Brain microvascular endothelial cell (primary cell): ENCODE measurements at regions not wholly inside any gene's neighbourhood (a gene's known extent, or its start where the extent isn't known, plus 50 kb on each side); places are given as distances from the start of the nearest gene placed in this dataset.
A peak's percentile ranks its signal among the peaks of the same experiment; 100 is the strongest.

Source experiments
- DNase-seq: peaks from one replicate; pipeline ENCODE4 v3.0.0-alpha.2; 2020
- H3K27ac ChIP-seq: fragments of 250-450 bp; sonication (Bioruptor Pico); 2 replicates; pipeline ENCODE4 v1.5.1; 2020; ENCODE audit warnings: mild to moderate bottlenecking, moderate library complexity
- H3K27me3 ChIP-seq: fragments of 250-450 bp; sonication (Bioruptor Pico); replicated peaks from 2 replicates; pipeline ENCODE4 v1.5.1; 2020; ENCODE audit warnings: mild to moderate bottlenecking
- H3K36me3 ChIP-seq: fragments of 250-450 bp; sonication (Bioruptor Pico); replicated peaks from 2 replicates; pipeline ENCODE4 v1.5.1; 2020; ENCODE audit warnings: mild to moderate bottlenecking
- H3K4me3 ChIP-seq: 2 replicates; pipeline ENCODE4 v1.5.1; 2011; ENCODE audit warnings: low read depth, mild to moderate bottlenecking, control low read depth, low read length, moderate library complexity
- CTCF ChIP-seq: IDR thresholded peaks from 2 replicates; pipeline ENCODE4 v1.5.1; 2011; ENCODE audit warnings: low read depth, mild to moderate bottlenecking, moderate library complexity, low read length, control low read depth, inconsistent platforms; ENCODE audit errors: missing control alignments
- in situ Hi-C: cut with HindIII; loops from 2 replicates; pipeline ENCODE4 v1.10.0; 2017; ENCODE audit warnings: low sequenced_read_pairs, low pct_ligation_motif_present

GRCh38 chr4:149975172-149975571 is 103.1 kb upstream of the DCLK2 start:
- no peaks in the 10 kb centered on the region for H3K36me3 ChIP-seq
- no peak for TF ChIP-seq CTCF
- no peak for DNase-seq
- in situ Hi-C loops = no loop called here
- H3K27ac ChIP-seq = no peak overlapping the region
- H3K4me3 ChIP-seq = no peak overlapping the region
- no peaks in the 10 kb centered on the region for H3K27me3 ChIP-seq

- TF ChIP-seq CTCF = no peak
- H3K36me3 ChIP-seq = no peaks in the 10 kb centered on the region
- in situ Hi-C loops = no loop called here
- DNase-seq = no peak
- H3K27me3 ChIP-seq = no peaks in the 10 kb centered on the region
- H3K4me3 ChIP-seq = no peak overlapping the region
- H3K27ac ChIP-seq = no peak overlapping the region
These were observed 98.0 kb upstream of the DCLK2 start for GRCh38 chr4:149980121-149980682.

- Histone ChIP-seq H3K4me3 (no peak overlapping the region), H3K27me3 (no peaks in the 10 kb centered on the region), H3K27ac (no peak overlapping the region), H3K36me3 (no peaks in the 10 kb centered on the region)
- DNase-seq = peak; percentile 51
- in situ Hi-C loops = no loop called here
- TF ChIP-seq CTCF = peak; percentile 85
These were observed 97.3 kb upstream of the DCLK2 start for GRCh38 chr4:149980941-149981340.

GRCh38 chr4:149983401-149983800 is 94.8 kb upstream of the DCLK2 start:
- no peak for DNase-seq
- in situ Hi-C loops = no loop called here
- Histone ChIP-seq H3K27ac (no peak overlapping the region), H3K4me3 (no peak overlapping the region), H3K36me3 (no peaks in the 10 kb centered on the region), H3K27me3 (no peaks in the 10 kb centered on the region)
- TF ChIP-seq CTCF = no peak

- Histone ChIP-seq H3K27ac (no peak overlapping the region), H3K27me3 (no peaks in the 10 kb centered on the region), H3K4me3 (no peak overlapping the region), H3K36me3 (no peaks in the 10 kb centered on the region)
- no peak for DNase-seq
- in situ Hi-C loops = no loop called here
- no peak for TF ChIP-seq CTCF
These were observed 94.3 kb upstream of the DCLK2 start for GRCh38 chr4:149983931-149984330.

- no peak for TF ChIP-seq CTCF
- no peak overlapping the region for H3K27ac ChIP-seq
- DNase-seq = no peak
- in situ Hi-C loops = no loop called here
- no peaks in the 10 kb centered on the region for H3K27me3 ChIP-seq
- no peak overlapping the region for H3K4me3 ChIP-seq
- H3K36me3 ChIP-seq = no peaks in the 10 kb centered on the region
These were observed 92.3 kb upstream of the DCLK2 start for GRCh38 chr4:149985981-149986380.
